Osteoblast (primary cell): ENCODE measurements at regions not wholly inside any gene's neighbourhood (a gene's known extent, or its start where the extent isn't known, plus 50 kb on each side); places are given as distances from the start of the nearest gene placed in this dataset.

Experiments used
- DNase-seq: peaks from one replicate; pipeline ENCODE4 v3.0.0; 2011; ENCODE audit warnings: low spot score, mixed read lengths; ENCODE audit not compliant: insufficient read length; ENCODE audit errors: missing footprints
- H2AFZ ChIP-seq: 2 replicates; pipeline ENCODE4 v1.6.0; 2011; ENCODE audit warnings: mild to moderate bottlenecking, low read length
- H3K27ac ChIP-seq: 2 replicates; pipeline ENCODE4 v1.5.1; 2011; ENCODE audit warnings: mild to moderate bottlenecking, low read depth, low read length, moderate library complexity
- H3K27me3 ChIP-seq: 2 replicates; pipeline ENCODE4 v1.6.0; 2012; ENCODE audit warnings: mild to moderate bottlenecking, control low read depth, inconsistent platforms, low read length, moderate library complexity; ENCODE audit not compliant: insufficient read depth
- H3K36me3 ChIP-seq: 2 replicates; pipeline ENCODE4 v1.5.1; 2011; ENCODE audit warnings: mild to moderate bottlenecking, low read length, control low read depth, moderate library complexity; ENCODE audit not compliant: insufficient read depth
- H3K4me1 ChIP-seq: 2 replicates; pipeline ENCODE4 v1.5.1; 2011; ENCODE audit warnings: mild to moderate bottlenecking, low read length, control low read depth, moderate library complexity; ENCODE audit not compliant: insufficient read depth
- H3K4me2 ChIP-seq: 2 replicates; pipeline ENCODE4 v1.6.0; 2011; ENCODE audit warnings: mild to moderate bottlenecking, low read length; ENCODE audit not compliant: insufficient read depth
- H3K4me3 ChIP-seq: fragments of 200-600 bp; sonication (generic); 3 replicates; pipeline ENCODE4 v1.5.1; 2012; ENCODE audit warnings: mild to moderate bottlenecking, low read length, inconsistent platforms; ENCODE audit not compliant: insufficient read depth
- H3K79me2 ChIP-seq: 2 replicates; pipeline ENCODE4 v1.6.0; 2012; ENCODE audit warnings: mild to moderate bottlenecking, low read length, control low read depth, inconsistent platforms; ENCODE audit not compliant: insufficient read depth
- H3K9me3 ChIP-seq: 2 replicates; pipeline ENCODE4 v1.5.1; 2011; ENCODE audit warnings: low read depth, low read length, control low read depth
- H4K20me1 ChIP-seq: 2 replicates; pipeline ENCODE4 v1.6.0; 2012; ENCODE audit warnings: mild to moderate bottlenecking, low read length, control low read depth; ENCODE audit not compliant: insufficient read depth
- TF ChIP-seq, protein P1 (sequence below): IDR thresholded peaks from 2 replicates; pipeline ENCODE4 v1.5.1; 2011; ENCODE audit warnings: mild to moderate bottlenecking, low read depth, low read length, moderate library complexity; ENCODE audit errors: extremely low read depth

- Histone ChIP-seq H3K4me2 (no peak overlapping the region), H3K4me3 (no peak overlapping the region), H3K79me2 (no peaks in the 10 kb centered on the region), H3K9me3 (no peaks in the 10 kb centered on the region), H4K20me1 (no peaks in the 10 kb centered on the region), H3K36me3 (no peaks in the 10 kb centered on the region), H3K4me1 (no peaks in the 10 kb centered on the region), H3K27me3 (no peaks in the 10 kb centered on the region), H3K27ac (no peak overlapping the region), H2AFZ (no peak overlapping the region)
- no peak for DNase-seq
- TF ChIP-seq, protein P1, sequence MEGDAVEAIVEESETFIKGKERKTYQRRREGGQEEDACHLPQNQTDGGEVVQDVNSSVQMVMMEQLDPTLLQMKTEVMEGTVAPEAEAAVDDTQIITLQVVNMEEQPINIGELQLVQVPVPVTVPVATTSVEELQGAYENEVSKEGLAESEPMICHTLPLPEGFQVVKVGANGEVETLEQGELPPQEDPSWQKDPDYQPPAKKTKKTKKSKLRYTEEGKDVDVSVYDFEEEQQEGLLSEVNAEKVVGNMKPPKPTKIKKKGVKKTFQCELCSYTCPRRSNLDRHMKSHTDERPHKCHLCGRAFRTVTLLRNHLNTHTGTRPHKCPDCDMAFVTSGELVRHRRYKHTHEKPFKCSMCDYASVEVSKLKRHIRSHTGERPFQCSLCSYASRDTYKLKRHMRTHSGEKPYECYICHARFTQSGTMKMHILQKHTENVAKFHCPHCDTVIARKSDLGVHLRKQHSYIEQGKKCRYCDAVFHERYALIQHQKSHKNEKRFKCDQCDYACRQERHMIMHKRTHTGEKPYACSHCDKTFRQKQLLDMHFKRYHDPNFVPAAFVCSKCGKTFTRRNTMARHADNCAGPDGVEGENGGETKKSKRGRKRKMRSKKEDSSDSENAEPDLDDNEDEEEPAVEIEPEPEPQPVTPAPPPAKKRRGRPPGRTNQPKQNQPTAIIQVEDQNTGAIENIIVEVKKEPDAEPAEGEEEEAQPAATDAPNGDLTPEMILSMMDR: no peak
Observed at GRCh38 chrX:42119076-42119475, 195.7 kb upstream of the CASK start.

DNA sequence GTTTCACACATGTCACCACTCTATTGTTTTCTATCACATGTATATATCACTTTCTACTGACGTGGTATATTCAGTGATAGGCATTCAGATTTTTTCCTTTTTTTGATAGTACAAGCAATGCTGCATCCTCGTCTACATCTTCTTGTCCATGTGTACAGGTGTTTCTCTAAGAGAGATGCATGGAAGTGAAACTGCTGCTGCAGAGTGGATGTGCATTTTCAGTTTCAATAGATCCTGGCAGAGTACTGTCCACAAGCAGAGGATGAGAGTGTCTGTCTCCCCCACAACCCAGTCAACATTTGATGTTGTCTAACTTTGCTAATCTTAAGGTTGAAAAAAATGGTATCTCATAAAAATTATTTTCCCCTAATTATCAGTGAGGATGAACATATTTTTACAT is 194.0 kb upstream of the CASK start:
- DNase-seq: no peak
- Histone ChIP-seq H3K27ac (no peak overlapping the region), H3K4me3 (no peak overlapping the region), H3K27me3 (no peaks in the 10 kb centered on the region), H4K20me1 (no peaks in the 10 kb centered on the region), H3K4me1 (no peaks in the 10 kb centered on the region), H3K36me3 (no peaks in the 10 kb centered on the region), H3K4me2 (no peak overlapping the region), H3K9me3 (no peaks in the 10 kb centered on the region), H2AFZ (no peak overlapping the region), H3K79me2 (no peaks in the 10 kb centered on the region)
- TF ChIP-seq, protein P1: no peak

DNA sequence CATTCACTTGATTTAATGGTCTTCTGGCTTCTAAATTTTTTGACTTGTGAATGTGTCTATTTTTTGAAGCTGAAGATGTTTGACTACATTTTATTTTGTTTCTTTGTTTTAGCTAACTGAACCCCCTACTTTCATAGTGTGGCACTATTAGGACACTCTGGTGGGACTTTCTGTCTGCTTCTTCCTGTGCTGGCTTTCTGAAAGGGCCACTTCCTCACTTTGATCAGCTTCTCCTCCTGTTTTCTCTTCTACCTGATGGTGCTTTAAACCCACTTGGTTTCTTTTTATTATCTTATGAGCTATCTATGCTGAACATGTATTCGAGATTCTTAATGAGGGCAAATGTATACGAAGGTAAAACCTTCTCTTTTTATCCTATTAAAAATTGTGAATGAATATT is 186.1 kb upstream of the CASK start:
- no peak for DNase-seq
- Histone ChIP-seq H2AFZ (no peak overlapping the region), H3K79me2 (no peaks in the 10 kb centered on the region), H3K4me2 (no peak overlapping the region), H3K27ac (no peak overlapping the region), H3K36me3 (no peaks in the 10 kb centered on the region), H4K20me1 (no peaks in the 10 kb centered on the region), H3K4me3 (no peak overlapping the region), H3K4me1 (no peaks in the 10 kb centered on the region), H3K27me3 (peaks cover 3% of the 10 kb centered on the region), H3K9me3 (no peaks in the 10 kb centered on the region)
- TF ChIP-seq, protein P1: no peak

DNA sequence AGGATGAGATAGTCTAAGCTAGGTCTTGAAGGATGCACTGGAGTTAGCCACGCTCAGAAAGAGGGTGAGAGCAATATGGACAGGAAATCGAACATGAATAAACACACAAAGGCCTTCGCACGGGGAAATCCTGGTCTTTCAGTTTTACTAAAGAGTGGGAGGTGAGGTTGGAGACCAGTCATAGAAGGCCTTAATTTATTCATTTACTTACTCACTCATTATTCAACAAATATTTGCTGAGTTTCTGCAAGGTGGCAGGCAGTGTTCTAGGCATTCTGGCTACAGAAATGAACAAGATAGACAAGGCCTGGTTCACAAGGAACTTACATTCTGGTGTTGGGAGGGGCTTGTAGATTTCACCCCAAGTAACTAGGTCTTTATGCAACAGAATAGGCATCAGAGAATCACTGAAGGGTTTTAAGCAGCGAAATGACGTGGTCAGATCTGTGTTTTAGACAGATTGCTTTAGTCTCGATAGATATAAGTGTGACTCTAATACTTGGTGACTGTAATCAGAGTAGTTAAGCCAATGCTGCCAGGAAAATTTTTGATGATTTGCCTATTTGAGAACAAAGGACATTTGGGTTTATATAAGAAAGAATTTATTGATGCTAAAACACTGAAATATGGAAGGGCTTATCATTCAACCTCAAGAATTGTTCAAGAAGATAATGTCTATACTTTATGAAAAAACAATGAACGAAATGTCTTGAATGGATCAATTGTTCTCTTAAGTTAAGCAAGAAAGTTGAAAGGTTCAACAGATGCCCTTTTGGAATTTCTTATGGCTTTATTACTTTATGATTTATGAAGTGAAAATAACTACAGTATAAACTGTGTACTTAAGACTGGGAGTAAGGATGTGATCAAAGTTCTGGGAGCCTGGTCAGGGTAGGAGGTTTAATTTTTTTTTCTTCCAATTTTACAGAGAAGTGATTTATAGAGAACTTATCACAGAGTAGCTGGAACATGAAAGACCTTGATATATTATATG is 184.4 kb upstream of the CASK start:
- Histone ChIP-seq H3K79me2 (no peaks in the 10 kb centered on the region), H3K4me3 (no peak overlapping the region)

More for the DNA sequence above, 184.4 kb upstream of the CASK start:
- Histone ChIP-seq H3K4me1 (no peaks in the 10 kb centered on the region), H4K20me1 (no peaks in the 10 kb centered on the region), H3K4me2 (no peak overlapping the region), H2AFZ (no peak overlapping the region), H3K27ac (no peak overlapping the region), H3K9me3 (no peaks in the 10 kb centered on the region), H3K27me3 (peaks cover 3% of the 10 kb centered on the region), H3K36me3 (no peaks in the 10 kb centered on the region)
- no peak for DNase-seq
- TF ChIP-seq, protein P1: no peak
